NCI-H2029 (cell line): ENCODE measurements at regions not wholly inside any gene's neighbourhood (a gene's known extent, or its start where the extent isn't known, plus 50 kb on each side); places are given as distances from the start of the nearest gene placed in this dataset.
"Not testable (repeated sequence)": the region's sequence is repeated elsewhere in the genome, so short reads cannot be mapped to it uniquely, and the experiment has no call there.

Source experiments
- DNase-seq: peaks from one replicate; lab custom pipeline; 2025; lab: John Stamatoyannopoulos, UW

DNA sequence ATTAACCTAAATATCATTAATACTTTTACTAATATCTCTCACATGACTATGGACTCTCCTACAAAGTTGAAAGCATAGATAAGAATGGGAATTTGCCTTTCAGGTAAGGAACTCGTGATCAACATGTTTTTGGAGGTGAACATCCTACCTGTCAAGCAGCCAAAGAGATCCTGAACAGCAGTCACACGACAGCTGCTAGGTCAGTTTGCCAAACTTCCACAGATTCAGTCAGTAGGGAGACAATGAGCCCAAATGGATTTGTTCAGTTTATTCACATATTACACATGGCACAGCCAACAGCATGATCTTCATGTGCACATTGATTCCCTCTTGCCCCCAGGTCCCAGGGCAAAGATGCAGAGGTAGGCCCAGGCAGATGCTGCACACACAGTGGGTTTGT, 86.1 kb upstream of the LOC128125822 start:
- DNase-seq, result no peak

DNA sequence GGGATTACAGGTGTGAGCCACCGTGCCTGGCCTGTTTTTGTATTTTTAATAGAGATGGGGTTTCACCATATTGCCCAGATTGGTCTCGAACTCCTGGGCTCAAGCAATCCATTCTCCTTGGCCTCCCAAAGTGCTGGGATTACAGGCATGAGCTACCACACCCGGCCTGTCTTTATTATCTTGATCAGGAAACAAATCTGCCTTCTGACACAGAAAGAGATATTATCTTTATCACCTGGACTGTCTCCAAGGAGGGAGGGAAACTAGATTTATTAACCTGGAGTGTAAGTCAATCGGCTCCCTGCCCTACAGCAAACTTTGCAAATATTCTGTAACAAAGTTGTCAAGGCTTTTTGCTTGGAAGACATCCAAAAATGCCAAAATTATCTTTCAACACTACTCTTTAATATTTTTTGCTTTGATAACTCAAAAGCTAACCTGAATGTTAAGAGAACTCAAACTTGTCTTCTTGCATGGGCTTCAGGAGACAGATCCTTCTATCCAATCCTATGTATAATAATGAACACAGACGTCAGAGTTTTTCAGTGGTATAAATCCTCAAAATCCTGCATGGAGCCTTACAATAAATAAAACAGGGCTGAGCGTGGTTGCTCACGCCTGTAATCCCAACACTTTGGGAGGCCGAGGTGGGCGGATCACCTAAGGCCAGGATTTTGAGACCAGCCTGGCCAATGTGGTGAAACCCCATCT, 85.0 kb upstream of the LOC128125822 start:
- DNase-seq, result no peak

DNA sequence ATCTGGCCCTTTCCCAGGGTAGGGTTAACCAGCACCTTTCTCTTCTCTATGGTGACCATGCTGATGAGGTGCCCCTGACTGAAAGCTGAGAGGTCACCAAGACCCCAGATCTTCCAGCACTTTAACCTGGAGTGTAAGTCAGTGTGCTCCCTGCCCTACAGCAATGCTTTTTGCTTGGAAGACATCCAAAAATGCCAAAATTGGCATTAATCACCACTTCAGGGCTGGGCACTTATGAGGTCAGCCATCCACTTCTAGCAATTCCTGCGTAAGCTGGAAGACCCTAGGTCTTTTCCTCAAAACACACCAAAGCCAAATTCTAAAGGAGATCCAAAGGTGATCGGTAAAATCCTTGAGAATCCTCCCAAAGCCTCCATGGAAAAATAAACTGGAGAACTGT, 81.2 kb upstream of the LOC128125822 start:
- no peak for DNase-seq

DNA sequence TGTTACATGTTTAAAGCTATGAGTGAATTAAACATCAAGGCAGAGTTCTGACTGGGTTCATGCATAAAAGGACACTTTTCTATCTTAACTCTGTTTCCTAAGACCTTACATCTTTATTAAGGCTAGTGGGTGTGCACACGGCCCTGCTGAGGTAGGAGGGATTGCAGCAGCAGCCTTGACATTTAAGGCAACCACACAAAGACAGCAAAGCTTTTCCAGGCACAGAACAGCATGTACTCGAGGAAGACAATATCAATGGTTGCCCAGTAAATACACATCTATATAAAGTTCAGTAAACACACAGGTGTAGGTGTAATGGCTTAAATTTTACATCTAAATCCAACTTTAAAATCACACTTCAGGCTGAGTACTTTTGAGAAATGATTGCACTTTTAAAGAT, 79.8 kb upstream of the LOC128125822 start:
- DNase-seq, result no peak

DNA sequence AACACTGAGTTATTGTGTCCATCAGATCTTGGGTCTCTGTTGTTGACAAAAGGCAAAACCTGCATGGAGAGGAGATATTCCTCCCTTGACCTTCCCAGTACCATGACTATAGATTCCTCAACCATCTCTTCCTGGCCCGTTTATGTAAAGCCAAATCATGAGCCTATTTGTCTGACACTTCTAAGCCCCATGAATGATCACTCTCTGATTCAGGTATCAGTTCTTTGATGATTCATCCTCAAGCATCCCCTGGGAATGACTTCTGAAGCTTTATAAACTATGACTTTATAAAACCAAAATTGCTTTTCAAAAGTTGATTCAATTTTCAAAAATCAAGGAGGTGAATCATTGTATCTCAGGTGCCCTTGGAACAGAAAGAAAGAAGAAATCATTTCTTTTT, 78.7 kb upstream of the LOC128125822 start:
- no peak for DNase-seq

DNA sequence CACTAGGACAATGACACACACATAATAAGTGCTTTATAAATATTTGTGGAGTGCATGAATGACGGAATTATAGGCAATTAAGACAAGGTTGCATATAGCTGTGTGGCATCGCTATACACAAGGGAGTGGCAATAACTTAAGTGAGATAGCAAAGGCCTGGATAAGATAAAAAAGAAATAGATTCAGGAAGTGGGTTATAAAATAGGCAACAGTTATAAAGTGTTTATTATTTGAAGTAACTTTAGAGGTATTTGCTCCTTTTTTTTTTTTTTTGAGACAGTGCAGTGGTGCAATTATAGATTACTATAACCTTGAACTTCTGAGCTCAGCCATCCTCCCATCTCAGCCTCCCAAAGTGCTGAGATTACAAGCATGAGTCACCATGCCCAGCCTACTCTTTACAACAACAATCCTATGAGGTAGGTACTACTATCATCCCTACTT, 75.9 kb upstream of the LOC128125822 start:
- no peak for DNase-seq

- no peak for DNase-seq
Measured at GRCh38 chr6:63502156-63502555, 70.1 kb upstream of the LOC128125822 start.

GRCh38 chr6:63503199-63503598, 69.1 kb upstream of the LOC128125822 start:
- no peak for DNase-seq

- no peak for DNase-seq
Measured at GRCh38 chr6:63504777-63505384, 67.4 kb upstream of the LOC128125822 start.

DNA sequence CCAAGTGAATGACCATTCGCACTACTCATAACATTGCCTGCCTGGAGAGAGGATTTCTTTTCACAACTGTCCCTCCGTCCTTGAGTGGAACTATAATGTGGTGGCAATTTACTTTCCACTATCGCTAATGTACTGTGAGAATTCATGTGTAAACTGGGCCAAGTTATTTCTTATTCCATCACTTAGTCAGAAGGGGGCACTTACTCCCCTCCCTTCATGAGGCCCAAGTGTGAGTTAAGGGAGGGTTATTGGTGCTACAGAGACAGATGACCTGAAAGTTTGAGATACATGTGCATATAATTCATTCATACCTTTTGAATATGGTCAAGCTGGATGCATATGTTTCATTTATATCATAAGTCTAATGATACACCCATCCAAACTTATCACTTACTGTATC, 65.2 kb upstream of the LOC128125822 start:
- no peak for DNase-seq

- DNase-seq, result no peak
Measured at GRCh38 chr6:63509652-63510352, 62.5 kb upstream of the LOC128125822 start.

- DNase-seq, result no peak
Measured at GRCh38 chr6:63510353-63510686, 62.0 kb upstream of the LOC128125822 start.

GRCh38 chr6:63510849-63511248, 61.4 kb upstream of the LOC128125822 start:
- no peak for DNase-seq

- DNase-seq, result no peak
Measured at GRCh38 chr6:63514488-63515173, 57.6 kb upstream of the LOC128125822 start.

DNA sequence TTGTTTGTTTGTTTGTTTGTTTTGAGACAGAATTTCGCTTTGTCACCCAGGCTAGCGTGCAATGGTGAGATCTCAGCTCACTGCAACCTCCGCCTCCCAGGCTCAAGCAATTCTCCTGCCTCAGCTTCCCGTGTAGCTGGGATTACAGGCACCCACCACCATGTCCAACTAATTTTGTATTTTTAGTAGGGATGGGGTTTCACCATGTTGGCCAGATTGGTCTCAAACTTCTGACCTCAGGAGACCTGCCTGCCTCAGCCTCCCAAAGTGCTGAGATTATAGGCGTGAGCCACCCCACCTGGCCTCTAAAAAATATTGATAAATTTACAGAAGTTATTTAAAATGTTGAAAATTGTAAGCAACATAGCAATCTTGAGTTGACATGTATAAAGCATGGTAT, 57.1 kb upstream of the LOC128125822 start:
- DNase-seq, result not testable (repeated sequence)

DNA sequence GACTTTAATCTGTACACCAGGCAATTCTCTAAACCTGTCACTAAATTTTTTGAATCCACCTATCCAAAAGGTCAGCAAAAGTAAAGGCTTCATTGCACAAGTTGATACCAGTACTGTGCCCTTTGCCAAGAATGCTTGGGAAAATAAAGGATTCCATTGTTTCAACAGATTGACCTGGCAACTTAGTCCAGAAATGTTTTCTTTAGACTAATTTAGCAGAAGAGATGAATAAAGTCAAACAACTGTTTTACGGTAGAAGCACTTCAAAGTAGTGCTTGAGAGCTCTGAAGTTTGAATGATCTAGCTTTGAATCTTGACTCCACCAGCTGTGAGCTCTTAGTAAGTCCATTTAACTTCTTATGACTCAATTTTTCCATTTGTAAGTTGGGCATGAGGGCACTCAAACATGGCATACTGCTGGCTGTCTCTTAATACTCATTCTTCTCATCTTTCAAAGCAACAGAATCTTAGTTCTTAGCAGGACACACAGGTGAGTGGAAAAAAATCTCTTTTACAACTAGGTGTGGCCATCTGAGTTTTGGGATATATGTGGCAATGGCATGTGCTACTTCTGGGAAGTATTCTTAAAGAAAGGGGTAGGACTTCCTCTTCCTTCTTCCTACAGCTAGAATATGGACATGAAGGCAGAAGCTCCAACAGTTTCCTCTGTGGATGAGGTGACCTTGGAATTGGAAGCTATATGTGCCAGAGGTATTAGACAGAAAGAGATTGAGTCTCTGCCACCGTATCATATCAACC, 55.9 kb upstream of the LOC128125822 start:
- no peak for DNase-seq

- no peak for DNase-seq
Measured at GRCh38 chr6:63517221-63517620, 55.1 kb upstream of the LOC128125822 start.

DNA sequence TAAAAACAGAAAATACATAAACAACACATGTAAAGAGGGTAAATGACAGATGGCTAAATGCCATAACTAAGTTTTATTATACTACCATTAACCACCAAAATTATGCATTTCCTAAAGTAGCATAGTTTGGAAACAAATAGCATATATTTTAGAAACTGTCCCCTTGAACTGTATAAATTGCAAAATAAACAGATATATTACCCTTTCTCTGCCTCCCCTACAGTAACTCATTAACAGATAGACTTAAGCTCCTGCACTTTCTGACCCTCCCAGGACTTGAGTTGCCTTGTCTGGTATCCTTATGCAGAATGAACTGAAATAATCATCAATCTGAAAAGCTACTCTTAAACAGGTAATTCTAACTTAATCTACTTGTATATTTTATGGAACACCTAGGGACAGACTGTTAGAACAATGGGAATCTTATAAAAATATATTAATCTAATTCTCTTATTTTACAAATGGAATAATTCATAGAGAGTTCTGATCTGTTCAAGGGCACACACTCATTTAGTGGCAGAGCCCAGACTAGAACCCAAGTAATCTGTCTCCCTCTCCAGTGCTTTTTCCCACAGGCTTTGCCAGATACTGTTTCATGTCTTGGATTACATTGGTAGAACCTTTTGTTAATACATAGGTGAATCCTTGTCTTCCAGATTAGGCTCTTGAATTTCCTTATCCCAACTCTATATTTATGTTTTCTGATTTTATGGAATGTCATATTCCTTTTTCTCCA, 50.6 kb upstream of the LOC128125822 start:
- DNase-seq, result no peak
